ENCODE measurements at regions not wholly inside any gene's neighbourhood (a gene's known extent, or its start where the extent isn't known, plus 50 kb on each side); places are given as distances from the start of the nearest gene placed in this dataset.

- H3K27ac ChIP-seq (ENCODE audit: low read length): no peak overlapping the region
- TF ChIP-seq CTCF (IDR thresholded peaks at IDR 0.05; ENCODE audit: borderline replicate concordance, extremely low read depth, low read length, poor library complexity, severe bottlenecking): no peak
- no peak for TF ChIP-seq EZH2 (IDR thresholded peaks at IDR 0.05; ENCODE audit: borderline replicate concordance, low read depth, low read length, severe bottlenecking)
- no peaks in the 10 kb centered on the region for H3K79me2 ChIP-seq (ENCODE audit: insufficient read depth, low read length)
- no peak overlapping the region for H2AFZ ChIP-seq (ENCODE audit: low read depth, low read length)
- DNase-seq: no peak
- H3K36me3 ChIP-seq (ENCODE audit: insufficient read depth, low read length): no peaks in the 10 kb centered on the region
- H3K9me3 ChIP-seq (ENCODE audit: insufficient read depth, low read length, severe bottlenecking): no peaks in the 10 kb centered on the region
- no peaks in the 10 kb centered on the region for H3K27me3 ChIP-seq (ENCODE audit: insufficient read depth, low read length, poor library complexity)
- no peak for ATAC-seq (ENCODE audit: insufficient read depth, low read depth)
- H4K20me1 ChIP-seq (ENCODE audit: insufficient read depth, low read length): no peaks in the 10 kb centered on the region
- H3K4me3 ChIP-seq (ENCODE audit: low read depth in 1 of 2, low read length in 2 of 2): no peak overlapping the region
- H3K9ac ChIP-seq (ENCODE audit: low read depth, low read length): no peak overlapping the region
- H3K4me1 ChIP-seq (ENCODE audit: insufficient read depth, low read length): no peaks in the 10 kb centered on the region
- H3K4me2 ChIP-seq (ENCODE audit: insufficient read depth, low read length): no peak overlapping the region
These were observed 188.9 kb downstream of the TTLL2 start for GRCh38 chr6:167513778-167514177.

DNA sequence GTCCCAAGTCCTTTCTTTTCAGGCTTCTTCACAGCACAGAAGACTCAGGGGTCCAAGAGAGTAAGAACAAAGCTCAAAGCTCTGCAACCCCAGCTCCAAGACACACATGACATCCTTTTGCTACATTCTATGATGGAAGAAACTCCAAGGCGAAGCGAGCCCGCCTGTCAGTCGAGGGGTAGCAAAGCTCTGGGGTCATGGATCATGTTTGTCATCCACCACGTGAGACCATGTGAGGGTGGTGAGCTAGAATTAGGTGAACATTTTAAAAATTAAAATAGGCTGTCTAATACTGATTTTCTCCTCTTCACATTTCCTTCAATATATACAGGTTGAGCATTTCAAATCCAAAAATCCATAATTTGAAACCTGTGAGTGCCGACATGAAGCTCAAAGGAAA is 189.6 kb downstream of the TTLL2 start:
- Histone ChIP-seq H3K4me2 (ENCODE audit: insufficient read depth, low read length) (no peak overlapping the region), H3K9ac (ENCODE audit: low read depth, low read length) (no peak overlapping the region), H3K36me3 (ENCODE audit: insufficient read depth, low read length) (no peaks in the 10 kb centered on the region), H2AFZ (ENCODE audit: low read depth, low read length) (no peak overlapping the region), H3K9me3 (ENCODE audit: insufficient read depth, low read length, severe bottlenecking) (no peaks in the 10 kb centered on the region), H3K27ac (ENCODE audit: low read length) (no peak overlapping the region), H3K4me1 (ENCODE audit: insufficient read depth, low read length) (no peaks in the 10 kb centered on the region), H4K20me1 (ENCODE audit: insufficient read depth, low read length) (no peaks in the 10 kb centered on the region), H3K27me3 (ENCODE audit: insufficient read depth, low read length, poor library complexity) (no peaks in the 10 kb centered on the region), H3K4me3 (ENCODE audit: low read depth in 1 of 2, low read length in 2 of 2) (no peak overlapping the region), H3K79me2 (ENCODE audit: insufficient read depth, low read length) (no peaks in the 10 kb centered on the region)
- no peak for DNase-seq
- ATAC-seq (ENCODE audit: insufficient read depth, low read depth): no peak
- TF ChIP-seq CTCF (IDR thresholded peaks at IDR 0.05; ENCODE audit: borderline replicate concordance, extremely low read depth, low read length, poor library complexity, severe bottlenecking) (no peak), EZH2 (IDR thresholded peaks at IDR 0.05; ENCODE audit: borderline replicate concordance, low read depth, low read length, severe bottlenecking) (no peak)

- Histone ChIP-seq H3K9ac (ENCODE audit: low read depth, low read length) (no peak overlapping the region), H3K27ac (ENCODE audit: low read length) (no peak overlapping the region), H3K4me3 (ENCODE audit: low read depth in 1 of 2, low read length in 2 of 2) (no peak overlapping the region), H3K79me2 (ENCODE audit: insufficient read depth, low read length) (no peaks in the 10 kb centered on the region), H4K20me1 (ENCODE audit: insufficient read depth, low read length) (no peaks in the 10 kb centered on the region), H3K4me2 (ENCODE audit: insufficient read depth, low read length) (no peak overlapping the region), H3K4me1 (ENCODE audit: insufficient read depth, low read length) (no peaks in the 10 kb centered on the region), H3K9me3 (ENCODE audit: insufficient read depth, low read length, severe bottlenecking) (no peaks in the 10 kb centered on the region), H2AFZ (ENCODE audit: low read depth, low read length) (no peak overlapping the region), H3K27me3 (ENCODE audit: insufficient read depth, low read length, poor library complexity) (no peaks in the 10 kb centered on the region), H3K36me3 (ENCODE audit: insufficient read depth, low read length) (no peaks in the 10 kb centered on the region)
- DNase-seq (no peak), ATAC-seq (ENCODE audit: insufficient read depth, low read depth) (no peak)
- TF ChIP-seq CTCF (IDR thresholded peaks at IDR 0.05; ENCODE audit: borderline replicate concordance, extremely low read depth, low read length, poor library complexity, severe bottlenecking): no peak
- TF ChIP-seq EZH2 (IDR thresholded peaks at IDR 0.05; ENCODE audit: borderline replicate concordance, low read depth, low read length, severe bottlenecking): no peak
These were observed 191.1 kb downstream of the TTLL2 start for GRCh38 chr6:167515873-167516507.
